Kidney epithelial cell (primary cell): ENCODE measurements at regions not wholly inside any gene's neighbourhood (a gene's known extent, or its start where the extent isn't known, plus 50 kb on each side); places are given as distances from the start of the nearest gene placed in this dataset.
A peak's percentile ranks its signal among the peaks of the same experiment; 100 is the strongest.

Source experiments
- DNase-seq: peaks from one replicate; pipeline ENCODE4 v3.0.0-alpha.2; 2010; ENCODE audit warnings: low read depth
- H3K27me3 ChIP-seq: 2 replicates; pipeline ENCODE4 v1.6.0; 2011; ENCODE audit warnings: low read length; ENCODE audit not compliant: control insufficient read depth, insufficient read depth
- H3K36me3 ChIP-seq: 2 replicates; pipeline ENCODE4 v1.5.1; 2011; ENCODE audit warnings: low read length; ENCODE audit not compliant: control insufficient read depth, insufficient read depth
- H3K4me3 ChIP-seq: 2 replicates; pipeline ENCODE4 v1.5.1; 2011; ENCODE audit warnings: low read depth, mild to moderate bottlenecking, control low read depth, low read length
- CTCF ChIP-seq: IDR thresholded peaks from 2 replicates; pipeline ENCODE4 v1.5.1; 2011; ENCODE audit warnings: mild to moderate bottlenecking, moderate library complexity, low read length, control low read depth, inconsistent platforms; ENCODE audit not compliant: insufficient read depth, poor library complexity, severe bottlenecking

DNA sequence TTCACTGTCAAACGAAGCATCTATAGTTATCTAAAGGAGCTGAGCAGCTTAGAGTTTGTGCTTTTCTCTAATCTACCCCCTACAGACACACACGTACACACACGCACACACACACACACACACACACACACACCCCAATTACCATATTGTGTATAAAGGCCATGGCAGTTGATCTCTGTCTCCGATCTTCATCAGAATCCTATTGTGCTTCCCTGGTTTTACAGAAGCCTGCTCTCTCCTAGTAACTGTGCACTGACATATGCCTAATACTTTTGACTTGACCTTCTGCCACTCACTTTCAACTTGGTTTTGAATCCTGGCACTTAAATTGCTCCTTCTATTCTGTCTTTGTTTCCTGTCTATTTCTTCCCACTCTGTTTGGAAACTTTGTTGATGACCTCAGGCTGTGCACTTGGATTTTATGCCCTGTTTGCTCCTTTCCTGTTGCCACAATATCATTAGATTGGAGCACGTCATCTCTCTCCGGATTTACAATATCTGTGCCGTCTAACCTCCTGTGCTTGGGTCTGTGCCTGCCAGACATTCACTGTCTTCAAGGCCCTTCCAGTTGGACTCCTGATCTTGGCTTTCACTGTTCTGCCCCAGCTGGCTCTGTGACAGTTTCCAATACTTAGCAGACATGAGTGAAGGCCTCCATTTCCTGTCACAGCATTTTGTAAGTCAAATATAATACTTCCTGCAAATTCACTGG, 928.1 kb downstream of the FAT4 start:
- Histone ChIP-seq H3K27me3 (no peaks in the 10 kb centered on the region), H3K36me3 (no peaks in the 10 kb centered on the region), H3K4me3 (no peak overlapping the region)
- DNase-seq: no peak
- no peak for TF ChIP-seq CTCF

- H3K27me3 ChIP-seq: no peaks in the 10 kb centered on the region
- H3K36me3 ChIP-seq: no peaks in the 10 kb centered on the region
- no peak for TF ChIP-seq CTCF
- H3K4me3 ChIP-seq: no peak overlapping the region
- no peak for DNase-seq
Measured at GRCh38 chr4:126247409-126247808, 932.7 kb downstream of the FAT4 start.

- no peak overlapping the region for H3K4me3 ChIP-seq
Measured at GRCh38 chr4:126250006-126250405, 935.3 kb downstream of the FAT4 start.

DNA sequence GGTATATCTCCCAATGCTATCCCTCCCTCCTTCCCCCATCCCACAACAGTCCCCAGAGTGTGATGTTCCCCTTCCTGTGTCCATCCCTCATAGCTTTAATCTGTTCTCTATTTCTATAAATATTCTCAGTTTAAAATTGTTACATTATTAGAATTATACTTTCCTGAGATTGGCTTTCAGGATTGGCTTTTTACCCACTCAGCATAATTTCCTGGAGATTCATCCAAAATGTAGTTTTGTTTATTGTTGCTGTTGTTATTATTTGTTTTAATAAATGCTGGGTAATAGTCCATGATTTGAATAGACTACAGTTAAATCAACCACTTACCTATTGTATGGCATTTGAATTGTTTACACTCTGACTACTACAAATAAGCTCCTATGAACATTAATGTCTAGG, 936.4 kb downstream of the FAT4 start:
- Histone ChIP-seq H3K27me3 (no peaks in the 10 kb centered on the region), H3K4me3 (no peak overlapping the region), H3K36me3 (no peaks in the 10 kb centered on the region)
- TF ChIP-seq CTCF: no peak
- DNase-seq: no peak

More at GRCh38 chr4:126250006-126250405, 935.3 kb downstream of the FAT4 start:
- Histone ChIP-seq H3K27me3 (no peaks in the 10 kb centered on the region), H3K36me3 (no peaks in the 10 kb centered on the region)
- DNase-seq: no peak
- TF ChIP-seq CTCF: no peak

DNA sequence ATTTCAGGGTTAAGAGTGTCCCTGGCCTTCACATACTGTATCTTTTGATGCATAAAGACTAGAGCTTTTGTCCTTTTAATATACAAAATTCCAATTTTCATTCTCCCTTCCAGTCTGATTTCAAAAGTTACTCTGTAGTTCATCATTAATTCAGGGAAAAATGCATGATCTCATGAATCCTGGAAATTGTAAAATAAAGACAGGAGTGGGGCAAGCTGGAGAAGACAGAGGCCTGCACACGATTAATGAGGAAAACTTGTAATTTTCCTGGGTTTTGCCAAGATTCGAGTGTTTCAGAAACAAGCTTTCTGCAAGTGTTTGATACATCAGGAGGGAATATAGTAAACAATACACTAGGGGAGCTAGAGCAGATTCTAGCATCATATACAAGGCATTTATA, 947.9 kb downstream of the FAT4 start:
- DNase-seq: no peak
- H3K27me3 ChIP-seq: no peaks in the 10 kb centered on the region
- no peak for TF ChIP-seq CTCF
- no peaks in the 10 kb centered on the region for H3K36me3 ChIP-seq
- H3K4me3 ChIP-seq: no peak overlapping the region

DNA sequence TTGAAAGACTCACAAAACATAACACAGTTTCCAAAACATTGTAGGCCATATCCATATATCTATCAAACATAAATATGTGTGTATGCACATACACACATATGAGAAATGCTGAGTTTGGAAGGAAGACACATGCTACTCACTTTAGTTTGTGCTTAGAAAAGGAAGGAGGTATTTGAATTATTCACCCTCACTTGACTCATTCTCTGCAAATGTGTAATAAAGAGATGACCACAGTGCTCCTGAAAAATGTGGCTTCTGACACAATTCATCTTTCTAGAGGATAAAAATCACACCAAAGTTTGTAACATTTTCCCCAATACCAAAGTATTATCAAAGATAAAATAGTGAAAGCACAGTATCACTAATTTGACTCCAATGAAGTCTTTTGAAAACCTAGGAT, 950.1 kb downstream of the FAT4 start:
- no peak for TF ChIP-seq CTCF
- H3K36me3 ChIP-seq: no peaks in the 10 kb centered on the region
- peak; percentile 9 for DNase-seq
- H3K4me3 ChIP-seq: no peak overlapping the region
- H3K27me3 ChIP-seq: no peaks in the 10 kb centered on the region
